GM21576 (cell line): ENCODE measurements at regions not wholly inside any gene's neighbourhood (a gene's known extent, or its start where the extent isn't known, plus 50 kb on each side); places are given as distances from the start of the nearest gene placed in this dataset.

Source experiments
- ATAC-seq: cut with Tn5 transposase; IDR thresholded peaks from one replicate; pipeline ENCODE4 v1.9.1; 2021; ENCODE audit warnings: mild to moderate bottlenecking, moderate library complexity; ENCODE audit not compliant: unreplicated experiment

GRCh38 chr20:42020316-42020715 lies 402.1 kb upstream of the CHD6 start:
- ATAC-seq: no peak

DNA sequence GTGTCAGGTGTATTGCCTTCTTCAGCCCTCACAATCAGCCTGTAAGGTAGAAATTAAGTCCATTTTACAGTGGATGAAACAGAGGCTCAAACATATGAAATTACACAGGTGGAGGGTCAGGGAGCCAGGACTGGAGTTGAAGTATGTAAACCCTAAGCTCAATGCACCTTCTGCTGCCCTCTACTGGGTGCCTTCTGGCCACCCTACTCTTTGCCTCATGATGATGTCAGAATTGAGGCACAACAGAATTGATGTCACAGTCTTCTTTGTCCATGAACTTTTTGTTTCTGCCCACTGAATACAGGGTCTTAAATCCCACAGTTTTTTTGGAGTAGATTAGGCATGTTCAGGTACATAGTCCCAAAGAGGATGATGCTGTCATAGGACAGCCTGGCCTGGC lies 400.8 kb upstream of the CHD6 start:
- no peak for ATAC-seq

DNA sequence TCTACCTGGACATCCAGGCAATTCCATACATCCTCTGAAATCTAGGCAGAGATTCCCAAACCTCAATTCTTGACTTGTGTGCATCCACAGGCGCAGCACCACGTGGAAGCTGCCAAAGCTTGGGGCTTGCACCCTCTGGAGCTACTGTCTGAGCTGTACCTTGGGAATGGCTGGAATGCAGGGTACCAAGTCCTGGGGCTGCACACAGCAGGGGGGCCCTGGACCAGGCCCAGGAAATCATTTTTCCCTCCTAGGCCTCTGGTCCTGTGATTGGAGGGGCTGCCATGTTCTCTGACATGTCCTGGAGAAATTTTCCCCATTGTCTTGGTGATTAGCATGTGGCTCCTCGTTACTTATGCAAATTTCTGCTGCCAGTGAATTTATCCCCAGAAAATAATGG lies 391.9 kb upstream of the CHD6 start:
- no peak for ATAC-seq

GRCh38 chr20:42007251-42007650 lies 389.1 kb upstream of the CHD6 start:
- ATAC-seq: no peak

DNA sequence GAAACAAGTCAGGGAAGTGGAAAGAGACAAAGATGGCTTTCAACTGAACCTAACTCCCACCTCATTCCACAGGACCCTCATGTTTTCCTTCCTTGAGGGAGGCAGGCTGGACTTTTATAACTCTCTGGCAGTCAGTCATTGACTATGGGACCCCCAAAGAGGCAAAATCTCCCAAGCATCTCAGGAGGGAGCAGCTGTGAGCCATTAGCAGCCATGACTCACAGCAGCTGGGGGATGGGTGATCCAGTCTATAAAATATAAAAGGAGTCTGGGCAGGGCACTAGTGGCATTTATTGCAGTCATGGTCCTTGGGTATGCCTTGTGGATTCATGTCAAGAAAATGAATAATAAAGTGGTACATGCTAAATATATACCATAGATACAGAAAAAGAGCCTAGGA lies 387.0 kb upstream of the CHD6 start:
- ATAC-seq: no peak

DNA sequence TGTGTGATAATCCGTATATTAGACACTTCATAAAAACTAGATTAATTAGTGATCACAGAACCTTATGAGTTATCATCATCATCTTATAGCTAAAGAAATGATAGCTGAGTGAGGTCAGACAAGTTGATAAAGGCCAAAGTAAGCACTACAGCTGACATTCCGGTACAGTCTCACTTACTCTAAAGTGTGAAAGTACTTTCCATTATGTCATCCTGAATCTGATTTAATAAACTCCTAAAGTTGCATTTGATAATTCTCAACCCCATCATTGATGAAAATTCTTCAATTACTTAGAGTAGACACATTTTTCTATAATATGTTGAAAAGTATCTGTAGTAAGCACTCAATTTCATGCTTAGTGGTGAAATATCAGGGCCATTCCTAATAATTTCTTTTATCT lies 385.2 kb upstream of the CHD6 start:
- no peak for ATAC-seq

GRCh38 chr20:41998539-41999341 lies 380.6 kb upstream of the CHD6 start:
- ATAC-seq: no peak

GRCh38 chr20:41996951-41997350 lies 378.8 kb upstream of the CHD6 start:
- no peak for ATAC-seq

GRCh38 chr20:41992481-41992880 lies 374.3 kb upstream of the CHD6 start:
- no peak for ATAC-seq

GRCh38 chr20:41991412-41991811 lies 373.2 kb upstream of the CHD6 start:
- no peak for ATAC-seq

GRCh38 chr20:41989935-41990635 lies 371.9 kb upstream of the CHD6 start:
- ATAC-seq: no peak

DNA sequence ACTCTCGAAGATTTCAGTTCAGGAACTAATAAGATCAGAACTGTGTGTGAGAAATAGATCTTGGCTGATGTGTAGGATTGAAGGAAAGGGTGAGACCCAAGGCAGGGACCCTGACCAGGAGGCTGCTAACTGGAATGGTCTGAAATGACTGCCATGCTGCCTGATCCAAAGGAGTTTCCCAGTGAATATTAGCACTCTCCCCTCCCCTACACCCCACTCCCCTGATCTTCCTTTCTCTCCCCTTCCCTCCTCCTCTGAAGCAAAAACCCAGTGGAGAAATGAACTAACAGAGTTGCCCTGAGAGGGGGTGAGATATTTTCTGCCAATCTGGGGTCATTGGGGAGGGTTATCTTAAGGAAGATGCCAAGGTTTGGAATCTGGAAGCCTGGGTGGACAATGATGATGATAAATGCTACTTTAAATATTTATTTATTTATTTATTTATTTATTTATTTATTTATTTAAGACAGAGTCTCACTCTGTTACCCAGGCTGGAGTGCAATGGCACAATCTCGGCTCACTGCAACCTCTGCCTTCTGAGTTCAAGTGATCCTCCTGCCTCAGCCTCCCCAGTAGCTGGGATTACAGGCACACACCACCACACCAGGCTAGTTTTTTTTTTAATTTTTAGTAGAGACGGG lies 371.0 kb upstream of the CHD6 start:
- ATAC-seq: no peak

GRCh38 chr20:41984031-41984430 lies 365.9 kb upstream of the CHD6 start:
- ATAC-seq: peak; percentile 62

- ATAC-seq: no peak
Observed at GRCh38 chr20:41983159-41983558, 365.0 kb upstream of the CHD6 start.

- ATAC-seq: no peak
Observed at GRCh38 chr20:41981746-41982145, 363.6 kb upstream of the CHD6 start.

GRCh38 chr20:41978875-41979274 lies 360.7 kb upstream of the CHD6 start:
- ATAC-seq: no peak

DNA sequence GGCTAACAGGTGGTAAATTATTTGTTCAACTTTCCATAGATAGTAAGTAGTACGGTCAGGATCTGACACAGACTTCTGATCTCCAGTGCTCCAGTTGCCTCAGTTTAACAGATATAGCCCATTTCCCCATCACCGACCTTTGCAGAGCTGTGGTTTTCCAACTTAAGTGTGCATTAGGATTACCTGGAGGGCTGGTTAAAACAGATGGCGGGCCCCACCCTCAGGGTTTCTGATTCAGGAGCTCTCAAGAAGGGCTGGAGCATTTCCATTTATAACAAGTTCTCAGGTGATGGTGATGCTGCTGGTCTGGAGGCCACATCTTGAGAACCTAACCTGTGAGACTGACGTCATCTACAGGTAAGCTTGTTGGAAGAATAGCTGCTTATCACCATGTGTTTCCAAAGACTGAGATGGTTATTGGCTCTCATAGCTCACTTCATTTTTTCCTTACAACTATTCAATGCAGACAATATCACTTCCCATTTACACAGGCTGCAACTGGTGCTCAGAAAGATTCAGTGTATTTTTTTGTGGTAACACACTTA lies 360.1 kb upstream of the CHD6 start:
- no peak for ATAC-seq

DNA sequence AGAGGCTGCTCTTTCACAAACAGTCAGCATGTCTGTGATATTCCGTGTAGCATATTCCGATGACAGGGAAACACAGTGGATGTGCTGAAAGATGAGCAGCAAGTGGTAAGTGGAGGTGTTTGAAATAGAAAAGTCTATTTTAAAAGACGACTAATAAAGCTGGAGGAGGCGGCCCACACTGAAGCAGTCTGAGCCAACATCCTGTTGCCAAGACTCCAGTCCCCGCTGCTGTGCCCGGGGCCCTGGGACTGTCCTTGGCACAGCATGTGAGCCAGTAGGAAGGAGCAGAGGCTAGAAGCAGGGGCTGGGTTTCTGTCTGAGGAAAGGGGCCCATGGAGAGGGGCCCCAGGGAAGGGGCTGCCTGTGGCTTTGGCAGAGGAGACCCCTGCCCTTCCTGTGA lies 351.5 kb upstream of the CHD6 start:
- no peak for ATAC-seq

- no peak for ATAC-seq
Observed at GRCh38 chr20:41960166-41960565, 342.0 kb upstream of the CHD6 start.

GRCh38 chr20:41958391-41958790 lies 340.2 kb upstream of the CHD6 start:
- ATAC-seq: no peak

- no peak for ATAC-seq
Observed at GRCh38 chr20:41956338-41957074, 338.3 kb upstream of the CHD6 start.
